IMR-90 (cell line): ENCODE measurements at regions not wholly inside any gene's neighbourhood (a gene's known extent, or its start where the extent isn't known, plus 50 kb on each side); places are given as distances from the start of the nearest gene placed in this dataset.

Source experiments
- ATAC-seq: fragments of 200-7000 bp; cut with Tn5 transposase; 2 replicates; pipeline ENCODE4 v1.9.1; 2020; ENCODE audit warnings: low read depth, mild to moderate bottlenecking, moderate library complexity
- BruUV-seq: library from RNA; stranded (reverse); fragments of 400-500 nt; replicated peaks from 2 replicates; lab custom pipeline; 2021; lab: Mats Ljungman, UMichigan
- CTCF ChIA-PET: fragments of 300-600 bp; formaldehyde crosslinking; extraction: SDS; loops from one replicate; lab custom pipeline; 2021; ENCODE audit warnings: antibody characterized with exemption; lab: Yijun Ruan, JAX
- POLR2A ChIA-PET: fragments of 300-600 bp; sonication (Branson Sonifier 250); formaldehyde crosslinking; loops from one replicate; lab custom pipeline; 2022; ENCODE audit warnings: antibody characterized with exemption; ENCODE audit not compliant: unreplicated experiment; lab: Charles Lee
- DNase-seq: peaks from one replicate; pipeline ENCODE4 v3.0.0; 2013
- H2AFZ ChIP-seq: replicated peaks from 2 replicates; pipeline ENCODE3; 2013; ENCODE audit warnings: low read length, mild to moderate bottlenecking; ENCODE audit not compliant: poor library complexity
- H2AK5ac ChIP-seq: 2 replicates; pipeline ENCODE4 v1.6.1; 2013; ENCODE audit warnings: low read depth, low read length, inconsistent platforms
- H2AK9ac ChIP-seq: replicated peaks from 2 replicates; pipeline ENCODE3; 2013; ENCODE audit warnings: mild to moderate bottlenecking, low read depth, low read length, moderate library complexity; ENCODE audit not compliant: poor library complexity
- H2BK120ac ChIP-seq: 2 replicates; pipeline ENCODE4 v1.6.1; 2013; ENCODE audit warnings: low read depth, low read length, inconsistent platforms
- H2BK15ac ChIP-seq: 3 replicates; pipeline ENCODE4 v1.6.1; 2013; ENCODE audit warnings: low read depth, low read length, inconsistent platforms
- H2BK20ac ChIP-seq: 2 replicates; pipeline ENCODE4 v1.6.1; 2013; ENCODE audit warnings: low read depth, mild to moderate bottlenecking, inconsistent platforms, low read length, moderate library complexity
- H2BK5ac ChIP-seq: 2 replicates; pipeline ENCODE4 v1.6.1; 2013; ENCODE audit warnings: mild to moderate bottlenecking, low read depth, low read length, inconsistent platforms; ENCODE audit not compliant: poor library complexity, severe bottlenecking
- H3K14ac ChIP-seq: replicated peaks from 2 replicates; pipeline ENCODE4 v1.6.1; 2013; ENCODE audit warnings: low read depth, low read length, inconsistent platforms
- H3K18ac ChIP-seq: 2 replicates; pipeline ENCODE4 v1.6.1; 2013; ENCODE audit warnings: low read depth, low read length, control low read depth
- H3K23ac ChIP-seq: 2 replicates; pipeline ENCODE4 v1.6.1; 2013; ENCODE audit warnings: low read depth, low read length, inconsistent platforms
- H3K27ac ChIP-seq: 2 replicates; pipeline ENCODE4 v1.5.1; 2013; ENCODE audit warnings: mild to moderate bottlenecking, control low read depth, low read length; ENCODE audit not compliant: insufficient read depth
- H3K27me3 ChIP-seq: 2 replicates; pipeline ENCODE4 v1.6.1; 2013; ENCODE audit warnings: low read length; ENCODE audit not compliant: control insufficient read depth, insufficient read depth
- H3K36me3 ChIP-seq: 2 replicates; pipeline ENCODE4 v1.6.1; 2013; ENCODE audit warnings: low read length, mixed read lengths; ENCODE audit not compliant: control insufficient read depth, insufficient read depth
- H3K4ac ChIP-seq: 2 replicates; pipeline ENCODE4 v1.6.1; 2013; ENCODE audit warnings: low read depth, low read length, inconsistent platforms
- H3K4me1 ChIP-seq: 2 replicates; pipeline ENCODE4 v1.6.1; 2013; ENCODE audit warnings: low read length, mixed read lengths; ENCODE audit not compliant: control insufficient read depth, insufficient read depth
- H3K4me2 ChIP-seq: 2 replicates; pipeline ENCODE4 v1.6.1; 2013; ENCODE audit warnings: low read depth, mild to moderate bottlenecking, control low read depth, low read length, moderate library complexity
- H3K4me3 ChIP-seq: 2 replicates; pipeline ENCODE4 v1.5.1; 2013; ENCODE audit warnings: low read depth, mild to moderate bottlenecking, control low read depth, low read length, moderate library complexity; ENCODE audit not compliant: insufficient read depth
- H3K56ac ChIP-seq: 2 replicates; pipeline ENCODE4 v1.6.1; 2013; ENCODE audit warnings: low read length, inconsistent platforms; ENCODE audit not compliant: insufficient read depth; ENCODE audit errors: extremely low read depth
- H3K79me1 ChIP-seq, 2 experiments: 2 replicates each; pipeline ENCODE4 v1.6.1; 2013; ENCODE audit warnings: low read length in 2 of 2, inconsistent platforms in 1 of 2, low read depth in 1 of 2
- H3K9ac ChIP-seq: 2 replicates; pipeline ENCODE4 v1.6.1; 2013; ENCODE audit warnings: low read depth, low read length, control low read depth
- H3K9me1 ChIP-seq: 2 replicates; pipeline ENCODE4 v1.6.1; 2013; ENCODE audit warnings: low read length, inconsistent platforms; ENCODE audit not compliant: insufficient read depth
- H3K9me3 ChIP-seq: 2 replicates; pipeline ENCODE4 v1.6.1; 2013; ENCODE audit warnings: low read length; ENCODE audit not compliant: control insufficient read depth, insufficient read depth
- H4K20me1 ChIP-seq: 2 replicates; pipeline ENCODE4 v1.6.1; 2013; ENCODE audit warnings: low read length, inconsistent platforms; ENCODE audit not compliant: insufficient read depth
- H4K5ac ChIP-seq: 2 replicates; pipeline ENCODE4 v1.6.1; 2013; ENCODE audit warnings: mild to moderate bottlenecking, low read depth, low read length, control low read depth
- H4K8ac ChIP-seq, 2 experiments: 2 replicates each; pipeline ENCODE4 v1.6.1; 2013; ENCODE audit warnings: low read depth in 2 of 2, low read length in 2 of 2, control low read depth in 1 of 2, inconsistent platforms in 1 of 2
- H4K91ac ChIP-seq: 2 replicates; pipeline ENCODE4 v1.6.1; 2013; ENCODE audit warnings: low read depth, low read length, inconsistent platforms; ENCODE audit not compliant: insufficient read depth
- CHD1 ChIP-seq: IDR thresholded peaks from 2 replicates; pipeline ENCODE4 v1.6.1; 2012; ENCODE audit warnings: low read depth, low read length, improper control_type of control experiment
- RFX5 ChIP-seq: IDR thresholded peaks from 2 replicates; pipeline ENCODE4 v1.8.0; 2012; ENCODE audit warnings: low read depth, mild to moderate bottlenecking, low read length, moderate library complexity
- WGBS, 2 experiments: methylation state at CpG; one replicate each; pipeline versions ENCODE4 v1.1.5 to v1.1.7; 2013; ENCODE audit warnings: missing lambda C conversion rate in 2 of 2; ENCODE audit not compliant: insufficient read length in 1 of 2; ENCODE audit errors: extremely low coverage in 2 of 2; 5-methylcytosine and 5-hydroxymethylcytosine counted together
- dilution Hi-C: fragments of 300-500 bp; cut with HindIII; formaldehyde crosslinking; loops from one replicate; pipeline ENCODE4 v1.14.3; 2018; ENCODE audit warnings: low sequenced_read_pairs; ENCODE audit not compliant: unreplicated experiment
- in situ Hi-C: fragments of 300-500 bp; cut with MboI; formaldehyde crosslinking; loops from 3 replicates; pipeline ENCODE4 v1.14.3; 2019; ENCODE audit warnings: low sequenced_read_pairs, inconsistent platforms, mixed read lengths
- intact Hi-C: fragments of 100-400 bp; cut with micrococcal nuclease; formaldehyde crosslinking; loops from 2 replicates; pipeline ENCODE4 v1.10.0; 2022
- TF ChIP-seq, protein P1 (sequence below): conservative IDR thresholded peaks from 2 replicates; pipeline ENCODE4 v1.5.1; 2012; ENCODE audit warnings: mild to moderate bottlenecking, low read depth, low read length, improper control_type of control experiment

- POLR2A ChIA-PET: no interaction called here
- dilution Hi-C loops: no loop called here
Measured at GRCh38 chr5:57855831-57856230, 373.2 kb upstream of the ACTBL2 start.

More at GRCh38 chr5:57855831-57856230, 373.2 kb upstream of the ACTBL2 start:
- no TSS peak for BruUV-seq
- CTCF ChIA-PET: no interaction called here
- Histone ChIP-seq H3K36me3 (no peaks in the 10 kb centered on the region), H3K9me3 (no peaks in the 10 kb centered on the region), H4K91ac (no peak overlapping the region), H3K4me1 (no peaks in the 10 kb centered on the region), H3K14ac (no peak overlapping the region), H2AFZ (no peak overlapping the region), H4K20me1 (no peaks in the 10 kb centered on the region), H3K4me3 (no peak overlapping the region), H2AK9ac (no peak overlapping the region), H3K27ac (no peak overlapping the region), H4K8ac (no peak overlapping the region), H3K4ac (no peak overlapping the region), H3K27me3 (no peaks in the 10 kb centered on the region), H3K9ac (no peak overlapping the region), H3K9me1 (no peaks in the 10 kb centered on the region), H2BK15ac (no peak overlapping the region), H2BK20ac (no peak overlapping the region), H3K23ac (no peak overlapping the region), H3K18ac (no peak overlapping the region), H2BK5ac (no peak overlapping the region), H3K4me2 (no peak overlapping the region), H2AK5ac (no peak overlapping the region), H2BK120ac (no peak overlapping the region), H4K5ac (no peak overlapping the region), H3K56ac (no peak overlapping the region), H3K79me1 (no peaks in the 10 kb centered on the region)
- in situ Hi-C loops: no loop called here
- TF ChIP-seq RFX5 (no peak), CHD1 (no peak)
- TF ChIP-seq, protein P1, sequence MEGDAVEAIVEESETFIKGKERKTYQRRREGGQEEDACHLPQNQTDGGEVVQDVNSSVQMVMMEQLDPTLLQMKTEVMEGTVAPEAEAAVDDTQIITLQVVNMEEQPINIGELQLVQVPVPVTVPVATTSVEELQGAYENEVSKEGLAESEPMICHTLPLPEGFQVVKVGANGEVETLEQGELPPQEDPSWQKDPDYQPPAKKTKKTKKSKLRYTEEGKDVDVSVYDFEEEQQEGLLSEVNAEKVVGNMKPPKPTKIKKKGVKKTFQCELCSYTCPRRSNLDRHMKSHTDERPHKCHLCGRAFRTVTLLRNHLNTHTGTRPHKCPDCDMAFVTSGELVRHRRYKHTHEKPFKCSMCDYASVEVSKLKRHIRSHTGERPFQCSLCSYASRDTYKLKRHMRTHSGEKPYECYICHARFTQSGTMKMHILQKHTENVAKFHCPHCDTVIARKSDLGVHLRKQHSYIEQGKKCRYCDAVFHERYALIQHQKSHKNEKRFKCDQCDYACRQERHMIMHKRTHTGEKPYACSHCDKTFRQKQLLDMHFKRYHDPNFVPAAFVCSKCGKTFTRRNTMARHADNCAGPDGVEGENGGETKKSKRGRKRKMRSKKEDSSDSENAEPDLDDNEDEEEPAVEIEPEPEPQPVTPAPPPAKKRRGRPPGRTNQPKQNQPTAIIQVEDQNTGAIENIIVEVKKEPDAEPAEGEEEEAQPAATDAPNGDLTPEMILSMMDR: no peak
- no peak for ATAC-seq
- no CpG with 5 or more reads among the region's 2 CpGs for WGBS, 2 experiments
- intact Hi-C loops: no loop called here
- no peak for DNase-seq
